Posterior cingulate gyrus (tissue), 11 donors: ENCODE measurements at regions not wholly inside any gene's neighbourhood (a gene's known extent, or its start where the extent isn't known, plus 50 kb on each side); places are given as distances from the start of the nearest gene placed in this dataset.
"Not testable (repeated sequence)": the region's sequence is repeated elsewhere in the genome, so short reads cannot be mapped to it uniquely, and the experiment has no call there.

Experiments used
- DNase-seq, 10 donors: peaks; one replicate each; pipeline versions ENCODE4 v3.0.0 to v3.0.0-alpha.2; 2020 to 2021; ENCODE audit warnings: mixed read lengths in 3 of 10
- intact Hi-C: fragments of 100-400 bp; cut with DNase I; formaldehyde crosslinking; loops from one replicate; pipeline ENCODE4 v1.15.1; 2023

DNA sequence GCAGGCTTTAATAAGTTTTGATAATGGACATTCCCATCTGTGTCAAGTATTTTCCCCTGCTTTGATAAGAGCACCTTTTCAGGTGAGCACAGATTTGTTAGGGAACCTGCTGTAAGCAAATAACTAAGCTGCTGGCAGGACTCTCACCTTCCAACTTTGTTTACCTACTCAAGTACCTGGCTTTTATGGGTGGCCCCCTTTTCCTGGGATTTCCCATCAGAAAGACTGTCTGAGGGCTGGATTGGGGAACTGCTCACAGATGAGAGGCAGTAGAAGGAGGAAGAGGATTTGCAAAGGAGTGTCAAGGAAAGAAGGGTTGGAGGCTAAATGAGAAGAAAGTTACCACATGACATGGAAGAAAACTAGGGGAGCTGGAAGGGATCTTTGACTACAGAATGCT, 210.1 kb upstream of the RIMS1 start:
- intact Hi-C loops = no loop called here
- no peak for DNase-seq

DNA sequence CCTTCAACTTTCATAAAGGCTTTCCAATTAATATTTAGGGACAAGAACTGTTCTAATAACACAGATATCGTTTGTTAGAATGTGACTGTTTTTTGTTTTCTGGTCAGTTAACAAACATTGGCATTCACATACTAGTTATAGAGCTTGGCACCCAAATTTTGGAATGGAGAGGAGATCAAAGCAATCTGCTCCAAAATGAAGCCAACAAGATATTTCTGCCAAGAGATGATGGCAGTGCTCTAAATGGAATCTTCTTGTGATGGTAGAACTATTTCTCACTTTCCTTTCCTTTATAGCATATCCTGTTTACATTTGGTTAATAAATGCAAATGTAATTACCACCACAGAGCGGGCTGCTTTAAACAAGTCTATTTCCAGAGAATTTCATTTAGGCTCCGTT, 208.3 kb upstream of the RIMS1 start:
- DNase-seq = no peak
- intact Hi-C loops = no loop called here

DNA sequence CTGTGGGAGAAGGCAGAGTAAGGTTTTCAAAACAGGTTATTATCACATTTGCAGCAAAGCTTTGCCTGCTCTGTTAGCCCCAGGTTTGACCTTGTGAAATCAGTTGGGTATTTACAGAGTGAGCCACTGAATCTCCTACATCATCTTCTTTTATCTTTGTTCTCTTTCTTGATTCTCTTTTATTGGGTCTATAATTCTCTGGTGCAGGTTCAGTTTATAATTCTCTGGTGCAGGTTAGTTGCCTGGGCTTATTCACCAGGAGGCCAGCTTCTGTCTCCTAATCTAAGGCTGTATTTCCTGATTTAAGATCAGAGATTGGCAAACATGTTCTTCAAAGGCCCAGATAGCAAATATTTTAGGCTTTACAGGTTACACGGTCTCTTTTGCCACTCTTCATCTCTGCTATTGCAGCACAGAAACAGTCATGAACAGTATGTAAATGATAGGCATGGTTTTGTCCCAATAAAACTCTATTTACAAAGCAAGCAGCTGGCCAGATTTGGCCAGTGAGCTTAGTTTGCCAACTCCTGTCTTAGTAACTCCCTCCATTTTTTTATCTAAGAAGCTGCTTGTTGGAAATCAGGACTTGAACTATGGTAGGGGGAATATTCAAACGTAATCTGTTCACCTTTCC, 205.0 kb upstream of the RIMS1 start:
- intact Hi-C loops = no loop called here
- no peak for DNase-seq

DNA sequence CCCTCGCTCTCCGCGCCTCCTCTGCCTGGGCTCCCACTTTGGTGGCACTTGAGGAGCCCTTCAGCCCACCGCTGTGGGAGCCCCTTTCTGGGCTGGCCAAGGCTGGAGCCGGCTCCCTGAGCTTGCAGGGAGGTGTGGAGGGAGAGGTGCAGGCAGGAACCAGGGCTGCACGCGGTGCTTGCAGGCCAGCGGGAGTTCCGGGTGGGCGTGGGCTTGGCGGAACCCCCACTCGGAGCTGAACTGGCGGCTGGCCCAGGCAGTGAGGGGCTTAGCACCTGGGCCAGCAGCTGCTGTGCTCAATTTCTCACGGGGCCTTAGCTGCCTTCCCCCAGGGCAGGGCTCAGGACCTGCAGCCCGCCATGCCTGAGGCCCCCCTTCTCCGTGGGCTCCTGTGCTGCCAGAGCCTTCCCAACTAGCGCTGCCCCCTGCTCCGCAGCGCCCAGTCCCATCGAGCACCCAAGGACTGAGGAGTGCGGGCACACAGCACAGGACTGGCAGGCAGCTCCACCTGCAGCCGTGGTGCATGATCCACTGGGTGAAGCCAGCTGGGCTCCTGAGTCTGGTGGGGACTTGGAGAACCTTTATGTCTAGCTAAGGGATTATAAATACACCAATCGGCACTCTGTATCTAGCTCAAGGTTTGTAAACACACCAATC, 200.2 kb upstream of the RIMS1 start:
- intact Hi-C loops = not testable (repeated sequence)

DNA sequence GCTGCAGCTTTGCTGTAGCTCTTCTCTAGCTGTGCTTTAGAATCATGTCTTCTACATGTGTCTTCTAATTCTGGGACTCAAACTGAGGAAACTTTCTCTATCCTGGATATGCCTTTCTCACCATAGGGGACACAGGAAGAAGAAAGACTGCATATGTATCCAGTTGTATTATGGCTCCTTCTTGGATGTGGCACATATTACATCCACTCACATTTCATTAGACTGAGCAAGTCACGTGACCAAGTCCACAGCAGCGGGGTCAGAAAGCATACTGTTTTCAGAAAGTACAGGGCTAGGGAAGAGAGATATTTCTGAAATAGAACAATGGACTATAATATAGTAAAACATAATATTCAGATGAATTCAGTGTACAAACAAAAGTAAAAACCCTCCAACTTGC, 187.6 kb upstream of the RIMS1 start:
- intact Hi-C loops = no loop called here
- no peak for DNase-seq

More for the DNA sequence above, 200.2 kb upstream of the RIMS1 start:
- peak in 2 of 10 donors; percentile 72 to 77 for DNase-seq

DNA sequence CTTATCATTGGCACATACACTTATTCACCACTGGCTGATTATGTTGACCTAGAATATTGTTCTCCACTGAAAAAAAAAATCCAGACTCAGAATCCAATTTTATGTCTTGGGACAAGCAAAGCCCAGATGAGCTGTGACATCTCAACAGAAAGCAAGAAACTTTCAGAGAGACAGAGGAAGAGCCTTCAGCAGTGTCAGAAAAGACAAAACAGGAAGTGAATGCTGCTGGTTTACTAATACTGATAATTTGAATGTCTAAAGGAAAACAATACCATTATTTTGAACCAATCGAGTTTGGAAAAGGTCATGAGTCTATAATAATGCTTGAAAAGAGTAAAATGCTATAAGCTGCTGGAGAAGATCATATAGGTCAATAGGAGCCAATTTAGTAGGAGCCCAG, 179.8 kb upstream of the RIMS1 start:
- intact Hi-C loops = no loop called here
- DNase-seq = no peak

DNA sequence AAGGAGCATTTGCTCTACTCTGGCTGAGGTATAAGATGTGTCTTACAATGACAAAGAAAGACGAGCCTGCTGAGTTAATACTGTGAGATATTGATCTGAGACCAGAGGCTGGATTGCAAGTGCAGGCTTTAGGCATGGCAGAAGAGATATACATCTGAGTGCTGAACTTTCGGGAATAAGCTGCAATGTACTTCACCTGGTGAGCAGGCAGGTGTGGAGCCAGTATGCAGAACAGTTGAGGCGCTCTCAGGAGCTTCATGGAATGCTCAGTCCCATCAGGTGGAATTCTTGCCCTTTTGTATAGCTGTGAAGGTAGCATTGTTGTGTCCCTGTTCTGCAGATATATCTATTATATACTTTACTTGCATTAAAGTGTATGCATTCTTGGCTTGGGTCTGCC, 179.3 kb upstream of the RIMS1 start:
- intact Hi-C loops = no loop called here
- DNase-seq = no peak

DNA sequence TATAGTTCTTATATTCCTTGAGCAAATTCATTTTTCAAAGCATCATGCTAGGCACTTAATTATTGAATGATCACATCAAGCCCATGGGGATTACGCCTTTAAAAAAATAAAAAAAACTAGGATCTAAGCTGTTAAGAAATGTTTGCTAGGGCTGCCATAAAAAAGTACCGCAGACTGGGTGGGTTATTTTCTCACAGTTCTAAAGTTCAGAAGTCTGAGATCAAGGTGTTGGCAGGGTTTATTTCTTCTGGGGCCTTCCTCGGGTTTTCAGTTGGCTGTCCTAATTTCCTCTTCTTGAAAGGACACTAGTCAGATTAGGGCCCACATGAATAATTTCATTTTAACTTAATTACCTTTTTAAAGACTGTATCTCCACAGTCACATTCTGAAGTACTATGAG, 165.6 kb upstream of the RIMS1 start:
- DNase-seq = no peak

DNA sequence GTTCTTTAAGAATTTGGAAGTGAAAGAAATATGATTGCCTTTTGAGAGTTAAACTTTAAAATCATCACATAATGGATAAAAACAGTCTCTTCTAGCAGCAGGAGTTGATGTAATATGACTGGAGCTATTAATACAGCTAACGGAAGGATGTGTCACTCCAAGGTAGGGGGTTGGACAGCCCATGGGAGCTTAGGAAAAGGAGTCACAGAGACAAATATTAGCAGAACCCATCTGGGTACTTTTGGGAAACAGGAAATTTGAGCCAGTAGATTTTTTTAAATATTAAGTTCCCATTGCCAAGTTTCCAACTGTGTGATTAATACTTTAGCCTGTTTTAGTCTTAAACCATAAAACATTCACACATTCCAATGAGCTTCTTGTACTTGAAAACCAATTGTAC, 164.7 kb upstream of the RIMS1 start:
- DNase-seq = no peak
- intact Hi-C loops = no loop called here

More for the DNA sequence above, 165.6 kb upstream of the RIMS1 start:
- intact Hi-C loops = no loop called here

DNA sequence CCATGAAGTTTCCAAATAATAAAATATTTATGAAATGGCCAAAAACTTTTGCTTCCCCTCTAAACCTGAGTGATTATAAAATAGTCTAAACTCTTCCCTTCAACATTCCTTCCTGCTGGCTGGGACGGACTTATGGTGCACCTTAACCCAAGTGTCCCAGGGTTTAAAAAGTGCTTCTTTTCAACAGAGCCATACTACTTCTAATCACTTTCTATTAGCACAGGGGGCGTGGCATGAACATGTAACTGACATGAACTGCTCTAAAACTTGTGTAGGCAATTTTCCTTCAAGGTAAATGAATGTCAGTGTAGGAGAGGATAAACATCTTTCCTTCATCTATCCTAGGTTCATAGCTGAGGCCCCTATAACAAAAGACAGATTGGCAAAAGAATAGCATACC, 163.6 kb upstream of the RIMS1 start:
- intact Hi-C loops = no loop called here
- DNase-seq = no peak

DNA sequence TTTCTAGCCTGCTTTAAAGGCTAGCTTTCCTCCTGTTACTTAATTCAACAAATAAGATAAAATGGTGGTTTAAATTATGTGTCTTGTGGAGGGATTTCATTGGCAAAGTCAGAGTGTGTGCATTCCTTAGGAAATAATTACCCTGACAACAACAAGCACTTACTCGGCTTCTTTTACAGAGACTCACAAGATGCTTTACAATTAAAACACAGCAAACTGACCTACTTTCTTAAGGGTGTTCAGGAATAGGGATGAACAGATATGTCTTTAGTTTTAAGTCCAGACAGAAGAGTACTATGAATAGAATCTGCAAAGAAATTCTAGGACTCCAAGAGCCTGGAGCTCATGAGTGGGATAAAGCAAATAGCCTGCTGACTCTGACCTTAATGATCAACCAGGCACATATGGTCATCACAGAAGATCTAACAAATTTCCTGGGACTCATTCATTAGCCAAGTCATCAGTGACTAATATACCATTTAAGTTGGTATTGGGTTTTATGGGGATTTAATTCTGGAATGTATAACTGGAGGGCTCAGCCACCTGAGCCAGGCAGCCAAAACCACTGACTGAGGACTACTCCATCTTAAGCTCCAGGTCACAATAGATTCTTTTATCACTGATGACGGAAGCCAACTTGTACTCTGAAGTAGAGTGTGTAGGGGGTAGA, 161.8 kb upstream of the RIMS1 start:
- intact Hi-C loops = no loop called here
- no peak for DNase-seq

DNA sequence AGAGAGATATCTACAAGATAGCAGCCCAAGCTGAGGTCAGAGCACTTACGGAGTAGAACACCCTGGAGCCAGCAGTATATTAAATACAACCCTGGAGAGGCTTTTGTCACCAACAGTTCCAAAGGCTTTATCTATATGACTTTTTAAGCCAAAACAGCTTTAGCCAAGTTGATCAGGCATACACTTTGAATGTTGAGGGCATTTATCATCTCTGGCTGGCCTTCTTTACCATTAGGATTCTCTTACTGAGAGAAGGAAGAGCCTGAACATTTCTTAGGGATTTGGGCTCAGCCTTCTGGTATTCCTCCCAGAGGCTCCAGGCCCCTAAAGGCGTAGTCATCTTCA, 161.3 kb upstream of the RIMS1 start:
- intact Hi-C loops = no loop called here
- DNase-seq = no peak

DNA sequence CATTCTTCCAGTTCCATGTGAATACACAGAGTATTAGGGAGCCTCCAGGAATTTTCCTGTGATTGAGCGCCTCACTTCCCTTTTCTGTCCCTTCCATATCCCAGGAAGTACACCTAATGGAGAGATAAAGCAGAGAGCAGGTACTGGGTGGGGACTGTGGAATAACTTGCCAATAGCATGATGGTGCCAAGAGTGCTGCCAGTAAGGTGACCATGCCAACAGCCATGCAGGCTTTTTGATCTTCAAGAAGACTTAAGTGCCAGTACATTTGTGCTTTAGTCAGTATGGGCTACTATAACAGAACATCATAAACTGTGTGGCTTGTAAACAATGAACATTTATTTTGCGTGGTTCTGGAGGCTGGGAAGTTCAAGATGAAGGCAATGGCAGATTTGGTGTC, 160.2 kb upstream of the RIMS1 start:
- intact Hi-C loops = no loop called here

DNA sequence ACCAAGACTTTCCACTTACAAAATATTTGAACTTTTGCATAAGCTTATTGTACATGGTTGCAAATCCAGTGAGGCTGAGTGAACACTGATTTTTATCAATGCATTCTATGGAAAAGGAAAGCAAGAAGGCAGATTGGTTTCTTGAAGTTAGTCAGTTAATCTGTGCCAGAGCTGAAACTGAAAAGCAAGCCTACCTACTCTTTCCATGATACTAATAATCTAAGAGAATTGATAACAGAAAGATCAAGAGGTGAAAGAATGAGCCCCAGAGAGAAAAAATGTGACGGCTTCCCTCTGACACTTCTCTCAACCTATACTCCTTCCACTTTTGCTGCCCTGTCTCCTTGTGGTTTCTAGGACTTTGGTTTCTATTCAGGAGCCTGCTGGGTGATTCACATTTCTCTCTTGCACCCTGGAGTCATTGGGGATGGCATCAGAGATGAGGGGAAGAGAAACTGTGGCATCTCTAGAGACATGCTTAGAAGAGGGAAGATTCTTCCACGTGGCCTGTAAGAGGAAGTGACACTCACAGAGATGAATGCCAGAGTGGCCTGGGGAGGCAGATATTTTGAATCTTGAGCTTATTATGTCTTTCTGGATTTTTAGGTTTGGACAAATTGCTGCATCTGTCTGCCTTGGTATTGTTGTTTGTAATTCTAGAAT, 158.6 kb upstream of the RIMS1 start:
- no peak for DNase-seq
- intact Hi-C loops = no loop called here

More for the DNA sequence above, 160.2 kb upstream of the RIMS1 start:
- no peak for DNase-seq

DNA sequence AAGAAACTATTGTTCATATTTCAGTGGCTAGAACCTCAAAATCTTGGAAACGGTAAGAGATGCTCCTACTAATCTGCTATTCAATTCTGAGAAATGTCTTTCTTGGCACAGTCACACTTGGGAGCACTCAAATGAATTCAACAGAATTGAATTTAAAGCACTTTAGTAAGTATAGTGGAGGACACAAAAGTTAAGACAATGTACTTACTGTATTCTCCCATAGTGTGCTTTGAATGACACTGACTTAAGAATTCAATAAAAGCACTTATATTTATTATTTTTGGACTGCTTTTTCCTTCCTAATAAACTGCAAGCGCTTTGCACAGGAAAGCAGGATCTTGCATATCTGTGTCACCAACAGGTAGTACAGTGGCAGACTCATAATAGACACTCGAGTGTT, 156.1 kb upstream of the RIMS1 start:
- DNase-seq = no peak
- intact Hi-C loops = no loop called here

DNA sequence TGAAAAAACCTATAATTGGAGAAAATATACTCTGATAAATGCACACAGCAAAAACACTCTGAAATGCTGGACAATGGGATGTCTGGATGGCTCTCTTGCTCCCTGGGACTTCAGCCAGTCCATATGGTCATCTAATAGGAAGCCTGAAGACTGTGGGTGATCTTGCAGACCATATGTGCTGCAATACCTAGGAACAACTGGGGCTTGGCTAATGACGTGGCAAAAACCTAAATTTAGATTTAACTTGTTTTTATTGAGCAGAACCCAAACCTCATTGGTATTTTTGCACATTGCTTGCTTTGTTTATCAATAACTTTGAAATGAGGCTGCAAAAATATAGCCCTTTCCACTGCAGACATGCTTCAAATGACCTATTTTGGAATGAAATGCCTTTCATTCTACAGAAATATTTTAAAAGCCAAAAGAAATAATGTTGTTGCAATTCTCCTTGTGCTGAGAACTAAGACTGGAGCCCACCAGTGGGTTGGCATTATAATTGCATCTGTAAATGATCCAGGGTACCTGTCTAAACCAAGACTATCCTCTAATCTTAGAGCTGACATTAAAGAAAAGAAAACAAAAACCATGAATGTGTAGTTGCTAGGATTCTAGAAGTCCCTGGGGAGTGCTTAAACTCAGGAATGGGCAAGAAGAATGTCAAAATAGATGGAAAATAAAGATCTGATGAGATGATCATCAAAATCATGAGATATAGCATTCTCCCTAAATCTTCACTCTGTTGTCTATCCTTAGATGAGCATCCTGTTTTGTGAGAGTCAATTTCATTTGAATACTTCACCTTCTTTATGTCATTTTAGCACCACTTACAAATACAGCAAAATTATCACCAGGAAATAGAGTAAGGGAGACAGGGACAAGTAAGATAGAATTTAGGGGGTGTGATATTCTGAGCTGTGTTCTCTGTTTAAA, 152.1 kb upstream of the RIMS1 start:
- intact Hi-C loops = no loop called here
- DNase-seq = no peak

DNA sequence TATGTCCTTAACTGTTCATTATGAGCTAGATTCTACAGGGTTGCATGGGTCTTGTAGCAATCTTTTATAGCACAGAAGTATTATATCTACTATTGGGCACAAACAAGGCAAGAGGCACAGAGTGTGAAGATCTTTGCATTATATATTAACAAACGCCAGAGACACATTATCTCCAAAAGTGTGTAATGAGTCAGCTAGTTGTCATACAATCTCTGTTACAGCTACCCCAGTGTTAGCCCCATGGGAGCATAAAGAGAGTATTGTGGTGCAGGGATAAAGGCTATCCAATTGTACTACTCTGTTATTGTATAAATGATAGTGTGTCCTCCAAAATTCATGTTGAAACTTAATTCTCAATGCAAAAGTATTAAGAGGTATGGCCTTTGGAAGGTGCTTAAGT, 148.4 kb upstream of the RIMS1 start:
- intact Hi-C loops = no loop called here

DNA sequence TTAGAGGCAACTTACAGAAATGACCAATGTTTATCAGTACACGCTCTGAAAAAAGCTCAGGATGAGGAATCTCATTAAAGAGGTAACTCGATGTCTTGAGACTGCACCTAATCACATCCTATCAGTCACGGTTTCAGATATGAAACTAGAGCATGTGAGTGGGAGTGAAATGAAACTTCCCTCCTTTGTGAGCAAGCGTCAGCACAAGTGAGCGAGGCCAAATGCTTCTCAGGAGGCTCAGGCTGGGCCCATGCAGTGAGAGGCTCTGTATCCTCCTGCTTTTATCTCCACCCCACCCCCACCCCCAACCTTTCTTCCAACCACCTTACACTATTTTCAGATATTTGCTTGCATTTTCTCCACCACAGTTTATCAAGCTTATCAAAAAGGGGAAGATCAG, 140.8 kb upstream of the RIMS1 start:
- DNase-seq = no peak

More for the DNA sequence above, 148.4 kb upstream of the RIMS1 start:
- no peak for DNase-seq

DNA sequence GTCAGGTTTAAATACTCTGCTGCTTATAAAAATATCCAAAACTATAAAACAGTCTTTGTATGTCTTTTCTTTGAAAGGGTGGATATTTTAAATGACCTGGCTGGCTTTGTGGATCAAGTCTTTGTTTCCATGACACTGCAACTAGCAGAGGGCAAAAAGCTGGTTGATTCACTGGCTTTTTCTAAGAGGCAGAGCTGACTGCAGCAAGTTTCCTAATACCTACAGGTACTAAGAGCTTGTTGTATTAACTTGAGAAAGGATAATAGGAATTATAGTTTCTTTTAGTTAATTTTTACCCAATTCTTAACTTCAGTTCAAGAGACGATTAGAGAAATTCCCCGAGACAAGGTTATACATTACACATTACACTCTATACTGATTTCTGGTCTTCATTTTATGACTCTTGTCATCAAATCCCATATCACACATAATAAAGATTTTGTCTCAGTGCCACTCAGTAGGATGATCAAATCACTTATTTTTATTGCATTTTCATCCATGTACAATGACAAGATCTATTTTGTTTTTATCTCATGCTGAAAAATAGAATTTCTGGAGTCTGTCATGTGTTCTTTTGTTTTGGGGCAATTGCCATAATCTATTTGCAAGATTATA, 120.1 kb upstream of the RIMS1 start:
- intact Hi-C loops = no loop called here
- no peak for DNase-seq

More for the DNA sequence above, 140.8 kb upstream of the RIMS1 start:
- intact Hi-C loops = no loop called here

DNA sequence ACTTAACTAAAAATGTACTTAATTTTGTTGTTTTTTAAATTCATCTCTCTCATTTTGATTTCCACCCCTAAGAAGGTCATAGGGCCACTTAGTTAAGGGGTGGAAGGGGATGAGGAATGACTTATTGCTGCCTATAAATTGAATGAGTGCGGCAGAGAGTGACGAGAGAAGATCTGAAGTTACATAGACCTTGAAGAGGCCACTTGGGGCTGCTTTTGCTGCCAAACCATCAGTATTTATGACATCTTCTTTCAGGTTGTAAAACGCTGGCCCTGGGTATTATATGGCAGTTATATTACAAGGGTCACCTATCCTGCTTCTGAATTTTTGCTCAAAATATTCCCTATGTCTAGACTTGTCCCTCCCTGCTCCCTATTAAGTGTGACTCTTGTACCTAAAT, 119.6 kb upstream of the RIMS1 start:
- intact Hi-C loops = no loop called here

More for the DNA sequence above, 119.6 kb upstream of the RIMS1 start:
- no peak for DNase-seq
